HCT116 (cell line): ENCODE measurements at regions not wholly inside any gene's neighbourhood (a gene's known extent, or its start where the extent isn't known, plus 50 kb on each side); places are given as distances from the start of the nearest gene placed in this dataset.

ENCODE experiments used
- ATAC-seq: fragments of 200-7000 bp; cut with Tn5 transposase; 2 replicates; pipeline ENCODE4 v1.9.1; 2020; ENCODE audit warnings: mild to moderate bottlenecking, moderate library complexity
- BruUV-seq: library from RNA; stranded (reverse); fragments of 400-500 nt; replicated peaks from 2 replicates; lab custom pipeline; 2021; lab: Mats Ljungman, UMichigan
- CTCF ChIA-PET: fragments of 300-600 bp; sonication (Branson Sonifier 250); formaldehyde crosslinking; loops from one replicate; lab custom pipeline; 2021; ENCODE audit warnings: antibody characterized with exemption; lab: Charles Lee
- POLR2A ChIA-PET: fragments of 300-600, 350-600 bp; sonication (Branson Sonifier 250); formaldehyde crosslinking; loops from one replicate; lab custom pipeline; 2021; ENCODE audit warnings: antibody characterized with exemption; lab: Charles Lee
- RAD21 ChIA-PET, 2 experiments: fragments of 300-600 bp; sonication (Branson Sonifier 250); formaldehyde crosslinking; loops; one replicate each; lab custom pipeline; 2023; ENCODE audit warnings: low total read pairs in 2 of 2; ENCODE audit not compliant: uncharacterized antibody in 2 of 2, unreplicated experiment in 2 of 2, low non-redundant PET in 1 of 2; lab: Charles Lee
- DNase-seq: peaks from one replicate; pipeline ENCODE4 v3.0.0-alpha.2; 2010; ENCODE audit warnings: low read depth, low spot score
- H2AFZ ChIP-seq: fragments of 200-600 bp; shearing (Covaris generic), sonication (generic); 2 replicates; pipeline ENCODE4 v1.6.1; 2017; ENCODE audit warnings: low read depth, mixed run types, mixed read lengths, antibody characterized with exemption, low read length; ENCODE audit not compliant: poor library complexity, severe bottlenecking
- H3K27ac ChIP-seq: 2 replicates; pipeline ENCODE4 v1.5.1; 2012; ENCODE audit warnings: low read depth, low read length
- H3K27me3 ChIP-seq: fragments of 200-600 bp; sonication (generic); 2 replicates; pipeline ENCODE4 v1.6.1; 2016; ENCODE audit warnings: mixed run types, low read length, mixed read lengths; ENCODE audit not compliant: insufficient read depth
- H3K36me3 ChIP-seq, 2 experiments: fragments of 200-500 bp in 1 of 2; fragments of 200-600 bp in 1 of 2; sonication (Bioruptor generic) in 1 of 2; sonication (generic) in 1 of 2; 2 replicates each; pipeline versions ENCODE4 v1.5.1 to v1.6.1; 2014 to 2016; ENCODE audit warnings: low read length in 2 of 2, inconsistent platforms in 1 of 2, mixed read lengths in 1 of 2, mixed run types in 1 of 2; ENCODE audit not compliant: insufficient read depth in 2 of 2, control insufficient read depth in 1 of 2
- H3K4me1 ChIP-seq, 2 experiments: fragments of 200-600 bp in 1 of 2; sonication (generic) in 1 of 2; 2 replicates each; pipeline versions ENCODE4 v1.5.1 to v1.6.1; 2012 to 2017; ENCODE audit warnings: low read length in 2 of 2, inconsistent platforms in 1 of 2, mild to moderate bottlenecking in 1 of 2, mixed read lengths in 1 of 2, mixed run types in 1 of 2, moderate library complexity in 1 of 2; ENCODE audit not compliant: insufficient read depth in 2 of 2, control insufficient read depth in 1 of 2
- H3K4me2 ChIP-seq: fragments of 200-600 bp; sonication (generic); 2 replicates; pipeline ENCODE4 v1.6.1; 2017; ENCODE audit warnings: mixed run types, low read length, mixed read lengths
- H3K4me3 ChIP-seq, 2 experiments: fragments of 200-600 bp in 1 of 2; sonication (generic) in 1 of 2; replicated peaks in 1 of 2; 2 replicates each; pipeline ENCODE4 v1.5.1; 2011 to 2016; ENCODE audit warnings: low read length in 2 of 2, control low read depth in 1 of 2, low read depth in 1 of 2, mild to moderate bottlenecking in 1 of 2, mixed read lengths in 1 of 2, mixed run types in 1 of 2
- H3K79me2 ChIP-seq: fragments of 200-600 bp; sonication (generic); 2 replicates; pipeline ENCODE4 v1.6.1; 2017; ENCODE audit warnings: mild to moderate bottlenecking, mixed run types, low read length, moderate library complexity, mixed read lengths; ENCODE audit not compliant: insufficient read depth
- H3K9ac ChIP-seq: fragments of 200-600 bp; sonication (generic); 2 replicates; pipeline ENCODE4 v1.6.1; 2016; ENCODE audit warnings: low read length, mixed read lengths
- H3K9me2 ChIP-seq: fragments of 200-600 bp; sonication (generic), shearing (Covaris generic); 2 replicates; pipeline ENCODE4 v1.6.1; 2017; ENCODE audit warnings: mixed run types, mild to moderate bottlenecking, moderate library complexity; ENCODE audit not compliant: insufficient read depth
- H3K9me3 ChIP-seq, 2 experiments: fragments of 200-500 bp in 1 of 2; fragments of 200-600 bp in 1 of 2; sonication (Bioruptor generic) in 1 of 2; sonication (generic) in 1 of 2; 2 replicates each; pipeline ENCODE4 v1.6.1; 2014 to 2017; ENCODE audit warnings: low read length in 2 of 2, mixed read lengths in 2 of 2, inconsistent platforms in 1 of 2, low read depth in 1 of 2, mild to moderate bottlenecking in 1 of 2, mixed run types in 1 of 2, moderate library complexity in 1 of 2; ENCODE audit not compliant: control insufficient read depth in 1 of 2, insufficient read depth in 1 of 2
- H4K20me1 ChIP-seq: fragments of 200-600 bp; sonication (generic), shearing (Covaris generic); 2 replicates; pipeline ENCODE4 v1.6.1; 2017; ENCODE audit warnings: mixed run types, mild to moderate bottlenecking, moderate library complexity; ENCODE audit not compliant: insufficient read depth
- CBX3 ChIP-seq: IDR thresholded peaks from 2 replicates; pipeline ENCODE4 v1.6.1; 2012; ENCODE audit warnings: low read depth
- EGR1 ChIP-seq: IDR thresholded peaks from 2 replicates; pipeline ENCODE4 v1.6.1; 2012; ENCODE audit warnings: low read depth
- EZH2phosphoT487 ChIP-seq: fragments of 200-600 bp; IDR thresholded peaks from 2 replicates; pipeline ENCODE4 v1.6.1; 2018; ENCODE audit warnings: antibody characterized with exemption, borderline replicate concordance
- JUND ChIP-seq: IDR thresholded peaks from 2 replicates; pipeline ENCODE4 v1.6.1; 2012
- MAX ChIP-seq: IDR thresholded peaks from 2 replicates; pipeline ENCODE4 v1.6.1; 2012
- POLR2AphosphoS5 ChIP-seq: IDR thresholded peaks from 2 replicates; pipeline ENCODE4 v1.6.1; 2011; ENCODE audit warnings: mild to moderate bottlenecking, low read depth, low read length, moderate library complexity
- RAD21 ChIP-seq: IDR thresholded peaks from 2 replicates; pipeline ENCODE4 v1.6.1; 2012; ENCODE audit warnings: low read depth, mild to moderate bottlenecking
- TCF7L2 ChIP-seq: IDR thresholded peaks from 2 replicates; pipeline ENCODE4 v1.7.0; 2011; ENCODE audit warnings: borderline replicate concordance, inconsistent platforms; ENCODE audit not compliant: insufficient read depth, insufficient read length; ENCODE audit errors: extremely low read depth
- ZBTB33 ChIP-seq: IDR thresholded peaks from 2 replicates; pipeline ENCODE4 v1.6.1; 2011; ENCODE audit warnings: mild to moderate bottlenecking, low read length, moderate library complexity; ENCODE audit not compliant: insufficient replicate concordance; ENCODE audit errors: extremely low read depth
- ZFX ChIP-seq: fragments of 450-650 bp; IDR thresholded peaks from 2 replicates; pipeline ENCODE4 v1.6.1; 2017
- ZNF274 ChIP-seq: fragments of 200-500 bp; sonication (Bioruptor generic); IDR thresholded peaks from 2 replicates; pipeline ENCODE4 v1.6.1; 2014; ENCODE audit warnings: mild to moderate bottlenecking, low read depth, low read length, inconsistent platforms
- intact Hi-C: fragments of 100-400 bp; cut with micrococcal nuclease; formaldehyde crosslinking; loops from 2 replicates; pipeline ENCODE4 v1.10.0; 2022
- TF ChIP-seq, protein P1 (sequence below), 3 experiments: fragments of 200-600 bp in 1 of 3; sonication (generic) in 1 of 3; IDR thresholded peaks in 2 of 3; conservative IDR thresholded peaks in 1 of 3; 2 replicates each; pipeline ENCODE4 v1.5.1; 2012 to 2017; ENCODE audit warnings: low read depth in 2 of 3, low read length in 2 of 3, antibody characterized with exemption in 1 of 3, borderline replicate concordance in 1 of 3, control low read depth in 1 of 3, mild to moderate bottlenecking in 1 of 3, mixed read lengths in 1 of 3, mixed run types in 1 of 3, moderate library complexity in 1 of 3; ENCODE audit not compliant: insufficient read depth in 1 of 3

DNA sequence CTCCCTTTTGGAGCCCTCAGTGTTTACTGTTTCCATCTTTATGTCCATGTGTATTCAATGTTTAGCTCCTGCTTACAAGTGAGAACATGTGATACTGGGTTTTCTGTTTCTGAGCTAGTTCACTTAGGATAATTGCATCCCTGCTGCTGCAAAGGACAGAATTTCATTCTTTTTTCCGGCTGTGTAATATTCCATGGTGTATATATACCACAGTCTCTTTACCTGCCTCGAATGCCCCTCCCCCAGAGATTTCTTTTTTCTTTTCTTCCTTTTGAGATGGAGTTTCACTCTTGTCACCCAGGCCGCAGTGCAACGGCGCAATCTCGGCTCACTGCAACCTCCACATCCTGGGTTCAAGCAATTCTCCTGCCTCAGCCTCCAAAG is 60.9 kb downstream of the RMI2 start:
- Histone ChIP-seq H3K27me3 (no peaks in the 10 kb centered on the region), H3K36me3 (no peaks in the 10 kb centered on the region), H3K4me1 (peaks cover 0 to 10% of the 10 kb centered on the region in 2 experiments; a peak in 2 of 4 replicates), H3K79me2 (no peaks in the 10 kb centered on the region), H4K20me1 (no peaks in the 10 kb centered on the region), H3K27ac (no peak overlapping the region), H3K9me2 (no peaks in the 10 kb centered on the region), H3K4me2 (no peak overlapping the region), H3K9ac (no peak overlapping the region)
- RAD21 ChIA-PET, result interaction anchor here in 1 of 2 experiments (1.0 to 1.7 kb wide), 2 partner anchors 234 to 270 kb away, joined by 3 to 6 read pairs; no protein-coding TSS in a partner anchor
- POLR2A ChIA-PET, result no interaction called here
- ATAC-seq, result no peak
- BruUV-seq, result no TSS peak
- intact Hi-C loops, result loop anchor here (2.0 kb wide), 3 partner anchors 127 to 309 kb away; no protein-coding TSS in a partner anchor
- no peak for TF ChIP-seq EZH2phosphoT487
- no peak for TF ChIP-seq CBX3
- no peak for TF ChIP-seq JUND
- TF ChIP-seq, all 23 proteins: peak for 0
- H3K9me3 ChIP-seq, result no peaks in the 10 kb centered on the region
- no peak for DNase-seq
- H3K4me3 ChIP-seq, result no peak overlapping the region
- CTCF ChIA-PET, result interaction anchor here (0.8 to 2.7 kb wide), 12 partner anchors 9 to 662 kb away, joined by 3 to 18 read pairs (median 6); no protein-coding TSS in a partner anchor
- no peak overlapping the region for H2AFZ ChIP-seq

DNA sequence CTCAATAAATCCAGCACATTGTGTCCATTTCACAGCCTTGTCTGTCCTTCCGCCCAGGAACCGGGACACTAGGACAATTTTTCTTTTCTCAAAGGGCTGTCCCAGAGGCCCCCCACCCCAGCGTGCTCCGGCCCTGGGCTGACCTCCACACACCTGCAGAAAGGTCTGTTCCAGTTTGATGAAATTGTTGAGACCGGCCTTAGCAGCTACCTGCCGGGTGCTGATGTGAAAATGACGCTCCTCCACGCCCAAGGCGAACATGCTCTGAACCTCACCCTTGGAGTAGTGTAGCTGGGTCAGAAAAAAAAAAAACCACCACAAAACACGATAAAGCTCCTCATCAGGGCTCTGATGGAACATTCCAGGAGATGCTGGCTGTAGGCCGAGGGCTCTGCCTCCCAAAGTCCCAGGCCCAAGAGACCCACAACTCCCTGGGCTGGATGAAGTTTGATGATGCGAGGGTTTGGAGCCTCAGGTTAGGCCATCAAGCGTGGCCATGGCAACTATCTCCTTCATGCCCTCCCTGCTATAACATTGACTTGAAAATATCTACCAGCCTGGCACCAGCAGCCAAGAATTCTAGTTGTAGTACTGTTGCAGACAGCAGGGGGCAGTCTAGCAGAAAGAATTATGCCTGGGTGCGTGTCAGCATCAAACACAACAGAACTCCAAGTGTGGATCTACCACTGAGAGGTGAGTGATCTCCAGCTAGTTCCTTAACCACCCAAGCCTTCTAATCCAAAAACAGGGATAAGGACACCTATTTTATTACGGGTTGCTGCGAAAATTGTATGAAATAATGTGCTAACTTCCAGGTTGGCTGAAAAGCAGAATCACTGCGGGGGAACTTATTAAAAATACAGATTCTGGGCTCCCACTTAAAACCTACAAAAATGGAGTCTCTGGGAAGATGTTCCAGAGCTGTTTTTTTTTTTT is 62.1 kb downstream of the RMI2 start:
- intact Hi-C loops, result loop anchor here (1.0 to 2.0 kb wide), 5 partner anchors 125 to 406 kb away; no protein-coding TSS in a partner anchor
- Histone ChIP-seq H3K36me3 (no peaks in the 10 kb centered on the region), H3K27me3 (no peaks in the 10 kb centered on the region), H2AFZ (peak overlapping the region; percentile 57), H3K27ac (no peak overlapping the region), H3K9ac (no peak overlapping the region), H3K9me2 (no peaks in the 10 kb centered on the region), H3K4me1 (peaks cover 0 to 10% of the 10 kb centered on the region in 2 experiments; a peak in 2 of 4 replicates), H3K9me3 (no peaks in the 10 kb centered on the region), H3K4me2 (peak overlapping the region; percentile 10; the same call in 1 of the 2 replicates), H4K20me1 (no peaks in the 10 kb centered on the region), H3K79me2 (no peaks in the 10 kb centered on the region), H3K4me3 (no peak overlapping the region)
- ATAC-seq (peak; percentile 78), DNase-seq (peak; percentile 68)
- ChIA-PET RAD21 (interaction anchor here (0.5 to 1.7 kb wide), 10 partner anchors 95 to 661 kb away, joined by 3 to 6 read pairs (median 4); partner anchors contain the start of gene GSPT1 (in 1 of the 2)), POLR2A (interaction anchor here (1.3 kb wide), 1 partner anchor 233 kb away, joined by 3 read pairs; no protein-coding TSS in a partner anchor), CTCF (interaction anchor here (0.6 to 2.7 kb wide), 21 partner anchors 10 to 661 kb away, joined by 3 to 18 read pairs (median 5); partner anchors contain the start of gene TXNDC11)
- no TSS peak for BruUV-seq
- TF ChIP-seq CBX3, result no peak
- no peak for TF ChIP-seq ZNF274
- peak; percentile 97 for TF ChIP-seq RAD21
- no peak for TF ChIP-seq TCF7L2
- TF ChIP-seq POLR2AphosphoS5, result no peak
- no peak for TF ChIP-seq EGR1
- peak; percentile 43; the same call in 1 of the 2 replicates for TF ChIP-seq MAX
- TF ChIP-seq, protein P1, sequence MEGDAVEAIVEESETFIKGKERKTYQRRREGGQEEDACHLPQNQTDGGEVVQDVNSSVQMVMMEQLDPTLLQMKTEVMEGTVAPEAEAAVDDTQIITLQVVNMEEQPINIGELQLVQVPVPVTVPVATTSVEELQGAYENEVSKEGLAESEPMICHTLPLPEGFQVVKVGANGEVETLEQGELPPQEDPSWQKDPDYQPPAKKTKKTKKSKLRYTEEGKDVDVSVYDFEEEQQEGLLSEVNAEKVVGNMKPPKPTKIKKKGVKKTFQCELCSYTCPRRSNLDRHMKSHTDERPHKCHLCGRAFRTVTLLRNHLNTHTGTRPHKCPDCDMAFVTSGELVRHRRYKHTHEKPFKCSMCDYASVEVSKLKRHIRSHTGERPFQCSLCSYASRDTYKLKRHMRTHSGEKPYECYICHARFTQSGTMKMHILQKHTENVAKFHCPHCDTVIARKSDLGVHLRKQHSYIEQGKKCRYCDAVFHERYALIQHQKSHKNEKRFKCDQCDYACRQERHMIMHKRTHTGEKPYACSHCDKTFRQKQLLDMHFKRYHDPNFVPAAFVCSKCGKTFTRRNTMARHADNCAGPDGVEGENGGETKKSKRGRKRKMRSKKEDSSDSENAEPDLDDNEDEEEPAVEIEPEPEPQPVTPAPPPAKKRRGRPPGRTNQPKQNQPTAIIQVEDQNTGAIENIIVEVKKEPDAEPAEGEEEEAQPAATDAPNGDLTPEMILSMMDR (IDR thresholded peaks at IDR 0.05 in 2 of 3, conservative IDR thresholded peaks at IDR 0.05 in 1 of 3; ENCODE audit: borderline replicate concordance in 1 of 3, insufficient read depth in 1 of 3, low read depth in 2 of 3, low read length in 2 of 3), result peak; percentile 76 to 93 (median 79)
- TF ChIP-seq EZH2phosphoT487, result no peak
- TF ChIP-seq JUND, result no peak
- no peak for TF ChIP-seq ZBTB33
- no peak for TF ChIP-seq ZFX
